Ovary (tissue), 7 donors: ENCODE measurements at regions not wholly inside any gene's neighbourhood (a gene's known extent, or its start where the extent isn't known, plus 50 kb on each side); places are given as distances from the start of the nearest gene placed in this dataset.
A peak's percentile ranks its signal among the peaks of the same experiment; 100 is the strongest.
"Not testable (repeated sequence)": the region's sequence is repeated elsewhere in the genome, so short reads cannot be mapped to it uniquely, and the experiment has no call there.

Experiments
- DNase-seq, 5 donors: peaks; one replicate each; pipeline ENCODE4 v3.0.0-alpha.2; 2019 to 2020
- H3K27ac ChIP-seq, 2 donors: fragments of 200-600 bp; one replicate each; pipeline versions ENCODE4 v1.5.1 to v1.8.0; 2019 to 2022
- H3K27me3 ChIP-seq: fragments of 200-600 bp; one replicate; pipeline ENCODE4 v1.8.0; 2022
- H3K36me3 ChIP-seq: fragments of 200-600 bp; sonication (generic); one replicate; pipeline ENCODE4 v1.5.1; 2019
- H3K4me1 ChIP-seq: one replicate; pipeline ENCODE4 v1.8.1; 2013; ENCODE audit warnings: mild to moderate bottlenecking, moderate library complexity; ENCODE audit not compliant: insufficient read depth
- H3K4me3 ChIP-seq: fragments of 200-600 bp; sonication (generic); one replicate; pipeline ENCODE4 v1.5.1; 2017
- H3K9me3 ChIP-seq, 2 donors: fragments of 200-600 bp in 1 of 2; sonication (generic) in 1 of 2; one replicate each; pipeline versions ENCODE4 v1.5.1 to v1.8.1; 2013 to 2019; ENCODE audit warnings: mild to moderate bottlenecking in 1 of 2, moderate library complexity in 1 of 2
- CTCF ChIP-seq, 3 donors: fragments of 450-650 bp in 2 of 3; fragments of 200-600 bp in 1 of 3; IDR thresholded peaks; one replicate each; pipeline versions ENCODE4 v1.5.1 to v1.8.0; 2016 to 2022; ENCODE audit warnings: antibody characterized with exemption in 3 of 3, mild to moderate bottlenecking in 1 of 3
- EP300 ChIP-seq: sonication (generic); formaldehyde crosslinking; IDR thresholded peaks from one replicate; pipeline ENCODE4 v1.6.1; 2017; ENCODE audit warnings: antibody characterized with exemption
- POLR2A ChIP-seq: fragments of 450-650 bp; IDR thresholded peaks from one replicate; pipeline ENCODE4 v1.6.1; 2017; ENCODE audit warnings: antibody characterized with exemption, mild to moderate bottlenecking, moderate library complexity
- WGBS, 3 donors: extraction: QIAGEN DNeasy Blood & Tissue Kit in 1 of 3; methylation state at CpG; one replicate each; pipeline versions ENCODE4 v1.1.5 to v1.1.7; 2013 to 2017; 5-methylcytosine and 5-hydroxymethylcytosine counted together
- intact Hi-C, 4 donors: fragments of 100-400 bp; cut with DNase I; formaldehyde crosslinking; loops; one replicate each; pipeline versions ENCODE4 v1.11.0 to v1.15.1; 2022 to 2023
- donor health status: DM: no; HTN: no; CAD: no; lungs with moderate emphysema.
- donor health status: DM: no; HTN: no; CAD: no.
- donor health status: Bipolar disorder and iron deficiency.
- donor health status: DM: no; HTN: no; CAD: no.
- donor health status: DM: yes; HTN: yes; CAD: no.

- not testable (repeated sequence) for DNase-seq, H3K27me3 ChIP-seq, H3K9me3 ChIP-seq, H3K27ac ChIP-seq, H3K36me3 ChIP-seq, H3K4me3 ChIP-seq, H3K4me1 ChIP-seq
- intact Hi-C loops: loop anchor here in 2 of 4 donors (5.0 to 10.0 kb wide), 2 partner anchors 52 to 145 kb away; no protein-coding TSS in a partner anchor
- WGBS, 3 donors: 87 to 88% (median 88%) methylated on average over 7 of the region's 7 CpGs
Measured at GRCh38 chr12:64552510-64552909, 57.8 kb upstream of the RASSF3 start.

GRCh38 chr12:64553689-64554088 is 56.6 kb upstream of the RASSF3 start:
- not testable (repeated sequence) for H3K27me3 ChIP-seq, H3K4me1 ChIP-seq, H3K9me3 ChIP-seq, H3K4me3 ChIP-seq, H3K27ac ChIP-seq, H3K36me3 ChIP-seq
- peak in 1 of 5 donors; percentile 3 for DNase-seq
- 74 to 83% (median 79%) methylated on average over 2 of the region's 2 CpGs for WGBS, 3 donors
- intact Hi-C loops: loop anchor here in 2 of 4 donors (5.0 to 10.0 kb wide), 2 partner anchors 51 to 144 kb away; no protein-coding TSS in a partner anchor

- intact Hi-C loops: loop anchor here in 1 of 4 donors (10.0 kb wide), 1 partner anchor 49 kb away; no protein-coding TSS in a partner anchor
- TF ChIP-seq CTCF (IDR thresholded peaks at IDR 0.05) (no peak), EP300 (no peak), POLR2A (no peak)
- H3K4me1 ChIP-seq: peaks cover 3% of the 10 kb centered on the region
- H3K27me3 ChIP-seq: no peaks in the 10 kb centered on the region
- no peak overlapping the region for H3K4me3 ChIP-seq
- H3K9me3 ChIP-seq: no peaks in the 10 kb centered on the region
- no peaks in the 10 kb centered on the region for H3K36me3 ChIP-seq
- 90 to 94% (median 93%) methylated on average over 4 of the region's 4 CpGs for WGBS, 3 donors
- no peak overlapping the region for H3K27ac ChIP-seq
- DNase-seq: no peak
Measured at GRCh38 chr12:64556231-64556630, 54.1 kb upstream of the RASSF3 start.

- Histone ChIP-seq H3K9me3 (no peaks in the 10 kb centered on the region), H3K36me3 (no peaks in the 10 kb centered on the region), H3K4me1 (peaks cover 3% of the 10 kb centered on the region), H3K27me3 (no peaks in the 10 kb centered on the region), H3K27ac (no peak overlapping the region), H3K4me3 (no peak overlapping the region)
- intact Hi-C loops: loop anchor here in 1 of 4 donors (10.0 kb wide), 1 partner anchor 46 kb away; no protein-coding TSS in a partner anchor
- TF ChIP-seq CTCF (IDR thresholded peaks at IDR 0.05) (no peak), EP300 (no peak), POLR2A (no peak)
- 84 to 91% (median 90%) methylated on average over 7 of the region's 7 CpGs for WGBS, 3 donors
- DNase-seq: no peak
Measured at GRCh38 chr12:64558754-64559153, 51.5 kb upstream of the RASSF3 start.

GRCh38 chr12:64560396-64561301 is 49.6 kb upstream of the RASSF3 start:
- intact Hi-C loops: no loop called here
- no peak overlapping the region for H3K27ac ChIP-seq
- H3K36me3 ChIP-seq: no peaks in the 10 kb centered on the region
- no peak overlapping the region for H3K4me3 ChIP-seq
- no peaks in the 10 kb centered on the region for H3K9me3 ChIP-seq
- H3K4me1 ChIP-seq: peaks cover 3% of the 10 kb centered on the region
- no peak for TF ChIP-seq CTCF (IDR thresholded peaks at IDR 0.05)
- no peak for TF ChIP-seq POLR2A
- TF ChIP-seq EP300: no peak
- H3K27me3 ChIP-seq: no peaks in the 10 kb centered on the region
- 29 to 38% (median 35%) methylated on average over 12 of the region's 12 CpGs for WGBS, 3 donors
- peak in 2 of 5 donors; percentile 37 for DNase-seq
